Glutamatergic neuron (in vitro differentiated cells): ENCODE measurements at regions not wholly inside any gene's neighbourhood (a gene's known extent, or its start where the extent isn't known, plus 50 kb on each side); places are given as distances from the start of the nearest gene placed in this dataset.

Source experiments
- DNase-seq: peaks from one replicate; pipeline ENCODE4 v3.0.0; 2022
- H3K27ac Mint-ChIP-seq: one replicate; pipeline ENCODE4 v1.8.0; 2020; ENCODE audit warnings: mild to moderate bottlenecking, mixed read lengths, inconsistent platforms; ENCODE audit not compliant: unreplicated experiment
- H3K27me3 Mint-ChIP-seq: one replicate; pipeline ENCODE4 v1.8.0; 2020; ENCODE audit warnings: mild to moderate bottlenecking, moderate library complexity, mixed read lengths, inconsistent platforms; ENCODE audit not compliant: unreplicated experiment
- H3K36me3 Mint-ChIP-seq: one replicate; pipeline ENCODE4 v1.8.0; 2020; ENCODE audit warnings: mild to moderate bottlenecking, mixed read lengths, inconsistent platforms; ENCODE audit not compliant: unreplicated experiment
- H3K4me1 Mint-ChIP-seq: one replicate; pipeline ENCODE4 v1.8.0; 2020; ENCODE audit warnings: mild to moderate bottlenecking, low read depth, mixed read lengths, inconsistent platforms; ENCODE audit not compliant: unreplicated experiment
- H3K4me3 Mint-ChIP-seq: one replicate; pipeline ENCODE4 v1.8.0; 2020; ENCODE audit warnings: mild to moderate bottlenecking, mixed read lengths, inconsistent platforms; ENCODE audit not compliant: unreplicated experiment
- H3K9me3 Mint-ChIP-seq: one replicate; pipeline ENCODE4 v1.8.0; 2020; ENCODE audit warnings: mild to moderate bottlenecking, moderate library complexity, mixed read lengths, inconsistent platforms; ENCODE audit not compliant: unreplicated experiment
- CTCF ChIP-seq: fragments of 200-600 bp; sonication (generic); IDR thresholded peaks from one replicate; pipeline ENCODE4 v1.5.0; 2021; ENCODE audit not compliant: partially characterized antibody, unreplicated experiment

- Mint-ChIP-seq H3K27ac (no peak overlapping the region), H3K27me3 (no peaks in the 10 kb centered on the region), H3K4me3 (no peak overlapping the region), H3K4me1 (no peaks in the 10 kb centered on the region), H3K9me3 (no peaks in the 10 kb centered on the region), H3K36me3 (no peaks in the 10 kb centered on the region)
- TF ChIP-seq CTCF: no peak
- no peak for DNase-seq
These were observed 88.2 kb downstream of the TMA16 start for GRCh38 chr4:163582703-163583102.

GRCh38 chr4:163587867-163588266, 93.4 kb downstream of the TMA16 start:
- H3K27me3 Mint-ChIP-seq: no peaks in the 10 kb centered on the region
- TF ChIP-seq CTCF: peak; percentile 37
- DNase-seq: no peak
- H3K4me1 Mint-ChIP-seq: no peaks in the 10 kb centered on the region
- H3K9me3 Mint-ChIP-seq: no peaks in the 10 kb centered on the region
- no peak overlapping the region for H3K27ac Mint-ChIP-seq
- H3K36me3 Mint-ChIP-seq: no peaks in the 10 kb centered on the region
- no peak overlapping the region for H3K4me3 Mint-ChIP-seq

- Mint-ChIP-seq H3K36me3 (no peaks in the 10 kb centered on the region), H3K27ac (no peak overlapping the region), H3K27me3 (no peaks in the 10 kb centered on the region), H3K4me3 (no peak overlapping the region), H3K9me3 (no peaks in the 10 kb centered on the region), H3K4me1 (no peaks in the 10 kb centered on the region)
- TF ChIP-seq CTCF: no peak
- no peak for DNase-seq
These were observed 94.0 kb downstream of the TMA16 start for GRCh38 chr4:163588532-163588931.

GRCh38 chr4:163590103-163590502, 95.6 kb downstream of the TMA16 start:
- no peak for DNase-seq
- Mint-ChIP-seq H3K4me1 (no peaks in the 10 kb centered on the region), H3K27ac (no peak overlapping the region), H3K27me3 (no peaks in the 10 kb centered on the region), H3K4me3 (no peak overlapping the region), H3K36me3 (no peaks in the 10 kb centered on the region), H3K9me3 (no peaks in the 10 kb centered on the region)
- TF ChIP-seq CTCF: no peak

GRCh38 chr4:163590619-163591264, 96.3 kb downstream of the TMA16 start:
- Mint-ChIP-seq H3K4me1 (no peaks in the 10 kb centered on the region), H3K4me3 (no peak overlapping the region), H3K9me3 (no peaks in the 10 kb centered on the region), H3K36me3 (no peaks in the 10 kb centered on the region), H3K27ac (no peak overlapping the region), H3K27me3 (no peaks in the 10 kb centered on the region)
- TF ChIP-seq CTCF: no peak
- no peak for DNase-seq
